Astrocyte of the spinal cord (primary cell): ENCODE measurements at regions not wholly inside any gene's neighbourhood (a gene's known extent, or its start where the extent isn't known, plus 50 kb on each side); places are given as distances from the start of the nearest gene placed in this dataset.

Source experiments
- DNase-seq: peaks from one replicate; pipeline ENCODE4 v3.0.0; 2011; ENCODE audit warnings: low read depth, low spot score
- H3K4me3 ChIP-seq: 2 replicates; pipeline ENCODE4 v1.5.1; 2011; ENCODE audit warnings: low read depth, mild to moderate bottlenecking, low read length, moderate library complexity
- in situ Hi-C: cut with HindIII; loops from 2 replicates; pipeline ENCODE4 v1.10.0; 2017; ENCODE audit warnings: low sequenced_read_pairs
- TF ChIP-seq, protein P1 (sequence below): IDR thresholded peaks from 2 replicates; pipeline ENCODE4 v1.5.1; 2012; ENCODE audit warnings: low read depth, mild to moderate bottlenecking, low read length, inconsistent platforms

- no peak for DNase-seq
- TF ChIP-seq, protein P1, sequence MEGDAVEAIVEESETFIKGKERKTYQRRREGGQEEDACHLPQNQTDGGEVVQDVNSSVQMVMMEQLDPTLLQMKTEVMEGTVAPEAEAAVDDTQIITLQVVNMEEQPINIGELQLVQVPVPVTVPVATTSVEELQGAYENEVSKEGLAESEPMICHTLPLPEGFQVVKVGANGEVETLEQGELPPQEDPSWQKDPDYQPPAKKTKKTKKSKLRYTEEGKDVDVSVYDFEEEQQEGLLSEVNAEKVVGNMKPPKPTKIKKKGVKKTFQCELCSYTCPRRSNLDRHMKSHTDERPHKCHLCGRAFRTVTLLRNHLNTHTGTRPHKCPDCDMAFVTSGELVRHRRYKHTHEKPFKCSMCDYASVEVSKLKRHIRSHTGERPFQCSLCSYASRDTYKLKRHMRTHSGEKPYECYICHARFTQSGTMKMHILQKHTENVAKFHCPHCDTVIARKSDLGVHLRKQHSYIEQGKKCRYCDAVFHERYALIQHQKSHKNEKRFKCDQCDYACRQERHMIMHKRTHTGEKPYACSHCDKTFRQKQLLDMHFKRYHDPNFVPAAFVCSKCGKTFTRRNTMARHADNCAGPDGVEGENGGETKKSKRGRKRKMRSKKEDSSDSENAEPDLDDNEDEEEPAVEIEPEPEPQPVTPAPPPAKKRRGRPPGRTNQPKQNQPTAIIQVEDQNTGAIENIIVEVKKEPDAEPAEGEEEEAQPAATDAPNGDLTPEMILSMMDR = no peak
- in situ Hi-C loops = no loop called here
- H3K4me3 ChIP-seq = no peak overlapping the region
These were observed 71.6 kb upstream of the CTTNBP2 start for GRCh38 chr7:117944886-117945285.

- in situ Hi-C loops = no loop called here
These were observed 73.0 kb upstream of the CTTNBP2 start for GRCh38 chr7:117946151-117946633.

GRCh38 chr7:117949232-117949631 lies 76.0 kb upstream of the CTTNBP2 start:
- TF ChIP-seq, protein P1 = peak; percentile 38
- in situ Hi-C loops = no loop called here
- H3K4me3 ChIP-seq = no peak overlapping the region
- peak; percentile 35 for DNase-seq

More at GRCh38 chr7:117946151-117946633, 73.0 kb upstream of the CTTNBP2 start:
- TF ChIP-seq, protein P1 = no peak
- H3K4me3 ChIP-seq = no peak overlapping the region
- DNase-seq = peak; percentile 61

DNA sequence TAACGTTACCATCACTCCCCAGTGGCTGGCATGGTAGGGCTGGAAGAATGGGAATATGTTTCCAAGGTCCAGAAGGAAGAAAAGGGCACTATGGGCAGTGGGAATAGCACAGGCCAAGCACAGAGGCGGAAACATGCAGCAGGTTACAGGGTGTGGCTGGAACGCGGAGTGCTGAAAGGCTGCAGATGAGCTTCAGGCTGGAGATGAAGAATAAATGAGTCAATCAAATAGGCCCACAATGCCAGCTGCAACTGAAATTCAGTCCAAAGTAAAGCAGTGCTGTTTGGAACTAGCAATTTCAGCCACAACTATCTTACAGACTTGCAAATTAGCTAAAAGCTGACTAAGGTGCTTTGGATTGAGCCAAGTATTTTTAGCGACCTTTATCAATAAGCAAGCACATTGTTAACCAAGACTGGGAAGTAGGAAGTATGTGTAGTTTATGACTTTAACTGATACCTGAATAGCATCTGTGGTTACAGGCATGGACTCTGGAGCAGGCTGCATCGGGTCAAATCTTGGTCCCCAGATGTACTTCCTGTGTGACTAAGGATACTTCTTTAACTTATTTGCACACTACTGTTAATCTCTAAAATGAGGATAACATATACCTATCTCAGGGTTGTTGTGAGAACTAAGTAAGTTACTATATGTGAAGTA lies 77.5 kb upstream of the CTTNBP2 start:
- no peak overlapping the region for H3K4me3 ChIP-seq
- DNase-seq = no peak
- TF ChIP-seq, protein P1 = no peak
- in situ Hi-C loops = no loop called here

DNA sequence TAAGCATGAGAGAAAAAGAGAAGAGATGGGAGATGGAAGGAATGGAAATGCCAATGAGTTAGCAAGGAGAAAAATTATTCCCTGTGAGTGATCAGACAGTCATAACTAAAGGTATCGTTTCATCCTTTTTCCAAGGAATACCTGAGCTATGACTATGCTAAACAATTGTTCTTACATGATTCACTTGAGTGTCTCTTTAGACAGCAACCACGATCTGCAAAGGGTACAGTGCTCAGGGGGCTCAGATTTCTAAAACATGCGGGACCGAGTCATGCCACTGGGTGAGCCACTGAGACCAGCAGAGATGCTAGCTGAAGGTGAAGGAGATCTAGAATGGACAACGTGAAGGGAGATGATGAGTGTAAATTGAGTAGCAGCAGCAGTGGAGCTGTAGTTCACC lies 78.0 kb upstream of the CTTNBP2 start:
- in situ Hi-C loops = no loop called here
- DNase-seq = no peak
- H3K4me3 ChIP-seq = no peak overlapping the region
- TF ChIP-seq, protein P1 = no peak

DNA sequence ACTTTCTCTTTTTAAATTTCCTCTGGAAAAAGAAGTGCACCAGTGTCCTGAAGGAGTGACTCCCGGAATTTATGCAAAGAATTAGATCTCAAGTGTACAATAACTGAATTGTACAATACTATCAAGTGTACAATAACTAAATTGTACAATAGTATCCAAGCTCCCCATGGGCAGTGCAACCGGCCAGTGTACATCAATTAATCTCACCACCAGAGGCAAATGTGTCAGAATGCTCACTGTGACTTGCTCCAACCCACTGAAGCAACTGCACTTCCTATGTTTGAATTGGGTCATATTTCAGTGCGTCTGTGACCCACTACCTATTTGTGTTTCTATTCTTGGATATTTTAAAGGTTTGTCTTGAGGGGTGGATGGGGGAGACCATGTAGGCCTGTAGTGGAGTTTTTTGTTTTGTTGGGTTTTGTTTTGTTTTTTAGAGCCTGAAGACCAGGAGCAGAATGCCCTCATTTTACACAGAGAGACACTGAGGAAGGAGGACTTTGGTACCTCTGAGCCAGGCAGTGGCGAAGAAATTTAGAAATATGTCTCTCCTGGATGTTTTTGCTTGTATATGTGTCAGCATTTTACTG lies 78.5 kb upstream of the CTTNBP2 start:
- H3K4me3 ChIP-seq = no peak overlapping the region
- in situ Hi-C loops = no loop called here
- TF ChIP-seq, protein P1 = no peak
- DNase-seq = no peak
